Activated naive CD8-positive, alpha-beta T cell (primary cell): ENCODE measurements at regions not wholly inside any gene's neighbourhood (a gene's known extent, or its start where the extent isn't known, plus 50 kb on each side); places are given as distances from the start of the nearest gene placed in this dataset.

Experiments used
- H3K27ac Mint-ChIP-seq: one replicate; pipeline ENCODE4 v1.8.0; 2021; ENCODE audit warnings: mixed read lengths
- H3K27me3 Mint-ChIP-seq: one replicate; pipeline ENCODE4 v1.8.0; 2021; ENCODE audit warnings: mixed read lengths
- H3K36me3 Mint-ChIP-seq: one replicate; pipeline ENCODE4 v1.8.0; 2021; ENCODE audit warnings: mixed read lengths
- H3K4me1 Mint-ChIP-seq: one replicate; pipeline ENCODE4 v1.8.0; 2021; ENCODE audit warnings: low read depth, mixed read lengths
- H3K4me3 Mint-ChIP-seq: one replicate; pipeline ENCODE4 v1.8.0; 2021; ENCODE audit warnings: mild to moderate bottlenecking, mixed read lengths
- H3K9me3 Mint-ChIP-seq: one replicate; pipeline ENCODE4 v1.8.0; 2021; ENCODE audit warnings: low read depth, mixed read lengths

DNA sequence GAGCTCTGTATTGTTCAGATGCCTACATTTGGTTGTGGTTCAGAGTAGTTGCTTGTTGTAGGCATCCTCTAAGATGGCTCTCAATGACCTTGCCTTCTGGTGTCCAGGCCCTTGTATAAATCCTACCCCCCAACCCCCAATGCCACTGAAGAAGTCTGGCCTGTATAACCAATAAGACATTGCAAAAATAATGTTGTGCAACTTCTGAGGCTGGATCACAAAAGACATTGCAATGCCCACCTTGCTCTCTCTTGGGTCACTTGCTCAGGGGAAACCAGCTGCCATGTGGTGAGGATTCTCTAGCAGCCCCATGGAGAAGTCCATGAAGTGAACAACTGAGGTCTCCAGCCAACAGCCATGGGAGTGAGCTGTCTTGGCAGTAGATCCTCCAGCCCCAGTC, 234.0 kb upstream of the TBX3 start:
- no peak overlapping the region for H3K27ac Mint-ChIP-seq

DNA sequence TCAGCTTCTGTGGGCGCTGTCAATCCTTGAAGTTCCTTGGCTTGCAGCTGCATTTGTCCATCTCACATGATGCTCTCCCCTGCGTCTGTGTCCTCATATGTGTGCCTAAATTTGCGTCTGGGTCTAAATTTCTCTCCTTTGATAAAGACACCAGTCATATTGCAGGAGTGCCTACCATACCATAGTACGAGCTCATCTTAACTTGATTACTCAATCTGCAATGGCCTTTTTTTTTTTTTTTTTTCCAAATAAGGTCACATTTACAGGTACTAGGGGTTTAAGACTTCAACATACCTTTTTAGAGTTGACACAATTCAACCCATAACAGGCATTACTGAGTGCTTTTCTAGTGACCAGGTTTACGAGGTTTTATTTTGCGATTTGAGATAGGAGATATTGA, 233.3 kb upstream of the TBX3 start:
- H3K4me1 Mint-ChIP-seq, result no peaks in the 10 kb centered on the region
- H3K36me3 Mint-ChIP-seq, result no peaks in the 10 kb centered on the region
- H3K4me3 Mint-ChIP-seq, result no peak overlapping the region
- peaks cover 7% of the 10 kb centered on the region for H3K9me3 Mint-ChIP-seq
- no peak overlapping the region for H3K27ac Mint-ChIP-seq
- H3K27me3 Mint-ChIP-seq, result no peaks in the 10 kb centered on the region

More for the DNA sequence above, 234.0 kb upstream of the TBX3 start:
- H3K27me3 Mint-ChIP-seq, result no peaks in the 10 kb centered on the region
- H3K4me1 Mint-ChIP-seq, result no peaks in the 10 kb centered on the region
- H3K4me3 Mint-ChIP-seq, result no peak overlapping the region
- H3K9me3 Mint-ChIP-seq, result peaks cover 2% of the 10 kb centered on the region
- no peaks in the 10 kb centered on the region for H3K36me3 Mint-ChIP-seq

DNA sequence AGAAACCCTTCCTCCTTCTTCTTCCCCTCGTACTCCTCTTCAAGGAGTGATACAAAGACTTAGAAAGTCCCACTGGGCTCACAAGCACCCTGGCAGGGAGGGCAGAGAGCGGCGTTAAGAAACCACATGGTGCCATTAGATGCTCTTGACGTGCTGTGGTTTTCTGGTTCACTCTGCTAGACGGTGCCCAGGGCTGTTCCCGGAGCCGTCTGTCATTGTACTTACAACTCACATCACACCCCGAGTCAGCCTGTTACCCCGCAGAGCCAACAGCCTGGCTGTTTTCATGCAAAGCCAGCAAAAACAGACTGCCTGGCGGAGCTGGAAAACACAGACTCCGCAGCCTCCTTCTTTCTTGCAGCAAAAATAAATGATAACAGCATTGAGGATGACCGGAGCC, 232.6 kb upstream of the TBX3 start:
- Mint-ChIP-seq H3K27me3 (no peaks in the 10 kb centered on the region), H3K27ac (no peak overlapping the region), H3K4me1 (no peaks in the 10 kb centered on the region), H3K9me3 (peaks cover 10% of the 10 kb centered on the region), H3K4me3 (no peak overlapping the region), H3K36me3 (no peaks in the 10 kb centered on the region)

DNA sequence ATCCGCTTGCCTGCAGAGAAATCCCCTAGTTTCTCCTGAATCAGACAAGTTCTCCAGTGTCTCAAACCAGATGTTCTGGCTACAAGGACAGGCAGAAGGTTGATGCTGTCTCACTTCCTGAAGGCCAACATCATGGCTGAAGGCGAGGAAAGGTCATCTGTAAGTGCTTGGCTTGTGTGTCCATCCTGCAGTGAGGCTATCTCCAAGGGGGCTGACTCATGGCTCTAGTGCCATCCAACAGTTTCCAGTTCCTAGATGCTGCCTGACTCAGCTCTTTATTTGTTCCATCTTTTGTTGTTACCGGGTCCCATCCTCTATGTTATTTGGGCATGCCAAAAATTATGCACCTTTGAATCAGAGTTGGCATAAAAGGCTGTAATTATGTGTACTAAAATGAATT, 232.1 kb upstream of the TBX3 start:
- Mint-ChIP-seq H3K36me3 (no peaks in the 10 kb centered on the region), H3K27me3 (no peaks in the 10 kb centered on the region), H3K9me3 (peaks cover 10% of the 10 kb centered on the region), H3K27ac (no peak overlapping the region), H3K4me3 (no peak overlapping the region), H3K4me1 (no peaks in the 10 kb centered on the region)

DNA sequence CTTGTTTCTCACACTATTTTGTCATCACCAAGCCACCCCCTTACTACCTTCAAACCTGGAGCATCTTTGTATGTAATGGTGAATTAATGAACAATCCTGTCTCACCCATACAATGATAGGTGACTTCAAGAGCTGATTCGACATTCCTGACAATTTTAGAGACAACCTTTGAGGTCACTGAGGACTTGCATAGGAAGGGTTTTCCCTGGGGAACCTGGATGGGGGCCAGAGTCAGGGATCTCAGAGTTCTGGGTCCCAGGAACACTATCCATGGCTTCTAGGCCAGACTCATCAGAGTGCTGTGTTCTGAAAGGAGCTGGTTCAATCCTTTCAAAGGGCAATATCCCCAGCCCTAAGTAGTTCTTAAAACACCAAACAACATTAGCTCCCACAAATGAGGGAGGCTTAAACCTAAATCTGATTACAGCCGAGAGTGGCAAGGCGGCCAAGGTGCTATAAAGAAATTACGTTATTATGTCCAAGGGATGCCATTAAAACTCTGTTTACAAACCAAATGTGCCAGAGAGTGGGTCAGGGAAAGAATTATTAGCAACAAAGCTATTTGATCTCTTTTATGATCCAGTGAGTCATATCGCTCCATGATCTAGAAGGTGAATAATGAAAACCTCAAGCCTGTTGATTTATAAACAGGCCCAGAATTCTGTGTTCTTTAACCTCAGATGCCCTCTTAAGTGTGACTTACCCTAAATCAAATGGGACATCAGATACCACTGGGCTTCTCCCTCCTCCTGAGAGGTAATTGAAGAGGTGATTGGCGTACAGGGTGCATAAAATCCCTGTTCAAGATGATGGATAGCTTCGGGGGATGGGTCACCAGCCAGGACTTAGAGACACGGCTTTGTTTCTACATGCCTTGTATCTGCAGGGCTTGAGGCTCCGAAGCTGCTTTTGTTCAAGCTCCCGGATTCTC, 230.2 kb upstream of the TBX3 start:
- Mint-ChIP-seq H3K4me1 (no peaks in the 10 kb centered on the region), H3K36me3 (no peaks in the 10 kb centered on the region), H3K9me3 (peaks cover 10% of the 10 kb centered on the region)

DNA sequence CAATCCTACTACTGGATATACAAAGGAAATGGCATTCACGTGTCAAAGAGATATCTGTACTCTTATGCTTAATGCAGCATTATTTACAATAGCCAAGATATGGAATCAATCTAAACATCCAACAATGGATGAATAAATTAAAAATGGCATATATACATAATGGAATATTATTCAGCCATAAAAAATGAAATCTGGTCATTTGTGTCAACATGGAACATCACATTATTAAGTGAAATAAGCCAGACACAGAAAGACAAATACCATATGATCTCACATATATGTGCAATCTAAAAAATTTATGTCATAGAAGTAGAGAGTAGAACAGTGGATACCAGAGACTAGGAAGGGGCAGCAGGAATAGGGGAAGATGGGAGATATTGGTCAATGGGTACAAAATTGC, 228.8 kb upstream of the TBX3 start:
- Mint-ChIP-seq H3K27me3 (no peaks in the 10 kb centered on the region), H3K4me3 (no peak overlapping the region), H3K27ac (no peak overlapping the region), H3K9me3 (peaks cover 10% of the 10 kb centered on the region), H3K36me3 (no peaks in the 10 kb centered on the region), H3K4me1 (no peaks in the 10 kb centered on the region)

More for the DNA sequence above, 230.2 kb upstream of the TBX3 start:
- Mint-ChIP-seq H3K4me3 (no peak overlapping the region), H3K27ac (no peak overlapping the region), H3K27me3 (no peaks in the 10 kb centered on the region)

DNA sequence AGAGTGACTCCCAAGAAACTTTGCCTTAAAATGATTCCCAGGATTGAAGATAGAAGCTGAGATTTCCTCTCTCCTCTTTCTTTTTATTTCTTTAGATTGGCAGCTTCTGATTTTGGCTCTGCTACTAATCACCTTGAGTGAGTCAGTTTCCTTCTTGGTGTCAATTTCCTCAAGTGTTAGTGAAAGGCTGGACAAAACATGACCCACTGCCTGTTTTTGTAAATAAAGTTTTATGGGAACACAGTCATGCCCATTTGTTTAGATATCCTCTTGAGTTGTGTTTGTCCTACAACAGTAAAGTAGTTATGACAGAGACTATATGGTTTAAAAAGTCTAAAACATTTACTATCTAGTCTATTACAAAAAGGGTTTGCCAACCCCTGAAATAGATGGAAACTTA, 227.2 kb upstream of the TBX3 start:
- no peak overlapping the region for H3K27ac Mint-ChIP-seq
- H3K4me1 Mint-ChIP-seq, result no peaks in the 10 kb centered on the region
- no peaks in the 10 kb centered on the region for H3K36me3 Mint-ChIP-seq
- H3K4me3 Mint-ChIP-seq, result no peak overlapping the region
- H3K27me3 Mint-ChIP-seq, result no peaks in the 10 kb centered on the region
- peaks cover 10% of the 10 kb centered on the region for H3K9me3 Mint-ChIP-seq

DNA sequence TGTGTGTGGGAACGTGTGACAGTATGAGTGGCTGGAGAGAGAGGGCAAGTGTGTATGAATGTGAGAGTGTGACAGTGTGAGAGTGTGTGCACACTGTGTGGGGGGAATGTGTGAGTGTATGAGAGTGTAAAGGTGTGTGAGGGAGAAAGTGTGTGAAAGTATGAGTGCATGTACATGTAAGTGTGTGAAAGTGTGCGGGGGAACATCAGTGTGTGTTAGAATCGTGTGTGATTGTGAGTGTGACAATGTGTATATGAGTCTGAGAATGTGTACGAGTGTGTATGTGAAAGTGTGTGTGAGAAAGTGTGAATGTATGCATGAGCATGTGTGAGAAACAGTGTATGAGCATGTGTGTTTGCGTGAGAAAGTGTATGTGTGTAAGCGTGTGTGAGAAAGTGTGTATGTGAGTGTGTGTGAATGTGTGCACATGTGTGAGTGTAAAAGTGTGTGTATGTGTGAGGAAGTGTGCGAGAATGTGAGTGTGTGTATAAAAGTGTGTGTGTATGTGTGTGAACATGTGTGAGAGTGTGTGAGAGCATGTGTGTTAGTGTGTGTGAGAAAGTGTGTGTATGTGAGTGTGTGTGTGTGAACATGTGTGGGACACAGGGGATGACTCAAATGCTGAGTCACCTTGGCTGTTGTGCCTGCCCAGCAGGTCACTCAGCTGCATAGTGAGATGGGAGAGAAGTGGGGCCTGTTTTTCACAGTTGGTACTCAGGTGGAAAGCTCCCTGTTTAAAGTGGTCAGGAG, 220.5 kb upstream of the TBX3 start:
- Mint-ChIP-seq H3K27ac (no peak overlapping the region), H3K4me1 (no peaks in the 10 kb centered on the region), H3K27me3 (no peaks in the 10 kb centered on the region), H3K36me3 (no peaks in the 10 kb centered on the region), H3K4me3 (no peak overlapping the region), H3K9me3 (no peaks in the 10 kb centered on the region)

DNA sequence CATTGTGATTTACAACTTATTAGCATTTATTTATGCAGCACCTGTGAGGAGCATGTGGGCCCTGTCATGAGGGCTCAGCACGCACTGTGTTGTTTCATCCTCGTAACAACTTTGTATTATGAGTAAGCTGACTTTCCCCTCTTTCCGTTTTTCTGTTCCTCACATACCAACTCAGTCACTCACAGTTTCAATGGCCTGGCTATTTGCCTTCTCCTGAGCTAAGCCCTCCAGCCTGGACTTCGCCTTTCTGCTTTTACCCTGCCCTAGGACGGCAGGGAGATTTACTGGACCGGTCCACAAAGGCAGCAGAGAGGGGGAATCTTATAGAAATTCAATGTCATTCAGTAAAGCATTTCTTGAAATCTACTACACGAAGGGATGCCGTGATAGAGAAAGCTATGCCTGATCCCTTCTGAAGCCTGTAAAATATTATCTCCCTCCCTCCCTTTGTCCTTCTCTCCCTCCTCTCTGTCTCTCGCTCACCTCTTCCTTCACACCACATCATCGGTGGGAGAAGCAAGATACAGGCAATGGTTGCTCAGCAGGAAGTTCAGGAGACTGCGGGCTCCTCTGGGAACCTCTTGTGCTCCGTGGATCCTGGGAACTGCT, 219.2 kb upstream of the TBX3 start:
- Mint-ChIP-seq H3K27me3 (no peaks in the 10 kb centered on the region), H3K4me1 (no peaks in the 10 kb centered on the region), H3K4me3 (no peak overlapping the region), H3K9me3 (no peaks in the 10 kb centered on the region), H3K36me3 (no peaks in the 10 kb centered on the region), H3K27ac (no peak overlapping the region)

DNA sequence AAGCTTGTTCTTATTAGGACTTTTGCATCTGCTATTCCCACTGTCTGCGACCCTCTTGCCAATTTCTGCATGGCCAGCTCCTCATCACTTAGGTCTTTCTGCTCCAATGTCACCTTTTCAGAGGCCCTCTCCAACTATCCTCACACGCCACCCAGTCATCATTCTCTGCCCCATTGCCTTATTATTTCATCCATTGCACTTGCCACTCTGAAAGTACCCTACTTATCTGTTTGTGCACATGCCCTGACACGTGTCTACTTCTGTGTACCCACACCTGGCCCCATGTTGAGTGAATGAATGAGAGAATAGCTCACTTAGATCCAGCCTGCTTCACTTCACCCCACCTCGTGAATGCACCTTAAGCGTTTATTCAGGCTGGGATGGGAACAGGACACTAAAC, 218.7 kb upstream of the TBX3 start:
- Mint-ChIP-seq H3K36me3 (no peaks in the 10 kb centered on the region), H3K4me3 (no peak overlapping the region), H3K27me3 (no peaks in the 10 kb centered on the region), H3K27ac (no peak overlapping the region), H3K9me3 (no peaks in the 10 kb centered on the region), H3K4me1 (no peaks in the 10 kb centered on the region)

DNA sequence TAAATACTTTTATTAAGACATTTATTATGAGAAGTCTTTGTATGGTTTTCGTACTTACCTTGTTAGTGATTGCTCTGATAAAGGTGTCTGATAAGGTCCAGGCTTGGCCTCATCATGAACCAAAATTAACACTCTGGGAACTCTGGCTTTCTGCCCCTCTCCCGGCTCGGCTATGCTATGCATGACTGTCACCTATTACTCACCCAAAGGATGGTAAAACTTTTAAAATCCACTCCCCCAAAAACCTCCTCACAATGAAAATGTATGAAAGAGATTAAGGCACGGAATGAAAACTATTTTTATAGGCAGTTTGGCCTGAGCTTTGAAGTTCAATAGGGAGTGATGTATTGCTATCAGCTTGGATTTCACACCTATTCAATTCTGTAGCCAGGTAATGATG, 217.3 kb upstream of the TBX3 start:
- no peak overlapping the region for H3K4me3 Mint-ChIP-seq
- no peaks in the 10 kb centered on the region for H3K27me3 Mint-ChIP-seq
- no peaks in the 10 kb centered on the region for H3K36me3 Mint-ChIP-seq
- H3K27ac Mint-ChIP-seq, result no peak overlapping the region
- H3K4me1 Mint-ChIP-seq, result no peaks in the 10 kb centered on the region
- H3K9me3 Mint-ChIP-seq, result no peaks in the 10 kb centered on the region

DNA sequence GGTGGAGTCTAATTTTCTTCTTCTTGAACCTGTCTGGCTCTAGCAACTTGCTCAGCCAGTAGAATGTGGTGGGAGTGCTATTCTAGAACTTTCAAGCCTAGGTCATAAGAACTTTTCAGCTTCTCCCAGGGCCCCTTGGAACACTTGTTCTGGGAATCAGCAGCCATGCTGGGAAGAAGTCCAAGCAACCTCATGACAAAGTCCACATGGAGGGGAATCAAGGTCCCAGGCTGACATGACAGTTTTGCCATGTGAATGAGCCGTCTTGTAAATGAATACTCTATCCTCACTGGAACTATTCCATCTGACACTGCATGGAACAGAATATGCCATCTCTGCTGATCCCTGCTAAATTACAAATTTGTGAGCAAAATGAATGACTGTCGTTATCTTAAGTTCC, 214.2 kb upstream of the TBX3 start:
- Mint-ChIP-seq H3K9me3 (no peaks in the 10 kb centered on the region), H3K27me3 (no peaks in the 10 kb centered on the region), H3K27ac (no peak overlapping the region), H3K36me3 (no peaks in the 10 kb centered on the region), H3K4me1 (no peaks in the 10 kb centered on the region), H3K4me3 (no peak overlapping the region)

DNA sequence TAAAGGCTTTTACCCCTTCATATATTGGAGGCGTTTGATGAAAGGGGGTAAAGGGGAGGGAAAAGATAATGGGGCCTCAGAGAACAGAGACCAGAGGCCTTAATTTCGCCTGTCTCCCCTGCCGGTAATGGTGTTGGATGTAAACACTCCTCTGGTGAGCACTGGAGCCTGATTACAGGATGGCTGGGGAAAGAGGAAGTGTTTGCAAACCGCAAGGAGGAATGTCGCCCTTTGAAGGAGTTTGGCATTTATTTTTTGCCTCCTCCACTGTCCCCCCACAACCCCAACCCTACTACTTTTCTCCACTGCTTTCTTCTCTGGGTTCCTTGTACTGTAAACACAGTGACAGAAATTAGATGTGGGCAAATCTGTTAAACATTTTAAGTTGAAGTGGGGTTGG, 211.9 kb upstream of the TBX3 start:
- Mint-ChIP-seq H3K4me3 (no peak overlapping the region), H3K36me3 (no peaks in the 10 kb centered on the region), H3K9me3 (no peaks in the 10 kb centered on the region), H3K27ac (no peak overlapping the region), H3K4me1 (no peaks in the 10 kb centered on the region), H3K27me3 (peaks cover 1% of the 10 kb centered on the region)

DNA sequence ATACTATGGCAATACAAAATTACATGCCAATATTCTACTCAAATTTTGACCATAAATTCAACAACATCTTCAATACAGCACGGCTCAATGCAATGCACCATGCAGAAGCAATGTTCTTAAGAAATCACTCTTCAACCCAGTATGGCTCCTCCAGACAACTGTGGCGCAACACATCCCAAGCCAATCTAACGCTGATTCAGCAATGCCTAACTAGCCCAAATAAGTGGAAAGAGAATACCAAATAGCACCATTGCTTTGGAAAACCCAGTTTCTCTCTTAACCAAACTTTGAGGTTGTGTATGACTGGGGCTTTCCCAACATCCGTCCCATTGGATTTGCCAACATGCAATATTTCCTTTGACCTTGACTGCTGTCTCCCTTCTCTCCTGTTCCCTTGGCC, 211.1 kb upstream of the TBX3 start:
- Mint-ChIP-seq H3K27me3 (peaks cover 1% of the 10 kb centered on the region), H3K27ac (no peak overlapping the region), H3K9me3 (no peaks in the 10 kb centered on the region), H3K4me3 (no peak overlapping the region), H3K36me3 (no peaks in the 10 kb centered on the region), H3K4me1 (no peaks in the 10 kb centered on the region)

DNA sequence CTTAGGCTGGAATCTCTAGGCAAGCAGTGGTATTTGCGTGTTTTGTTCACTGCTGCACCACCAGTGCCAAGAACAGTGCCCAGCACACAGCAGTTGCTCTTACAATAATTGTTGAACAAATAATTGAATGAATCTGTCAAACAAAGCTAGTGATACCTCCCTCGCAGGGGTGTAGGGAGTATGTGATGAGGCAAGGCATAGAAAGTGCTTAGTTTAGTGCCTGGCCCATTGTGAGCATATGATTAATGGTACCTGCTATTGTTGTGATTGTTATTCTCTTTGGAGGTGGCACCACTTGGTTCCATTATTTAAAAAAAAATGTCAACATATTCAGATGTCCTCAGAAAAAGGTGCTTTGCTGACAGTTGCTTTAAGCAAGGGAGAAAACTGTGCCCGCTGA, 210.1 kb upstream of the TBX3 start:
- no peak overlapping the region for H3K27ac Mint-ChIP-seq
- no peak overlapping the region for H3K4me3 Mint-ChIP-seq
- no peaks in the 10 kb centered on the region for H3K36me3 Mint-ChIP-seq
- H3K9me3 Mint-ChIP-seq, result no peaks in the 10 kb centered on the region
- peaks cover 1% of the 10 kb centered on the region for H3K27me3 Mint-ChIP-seq
- H3K4me1 Mint-ChIP-seq, result no peaks in the 10 kb centered on the region
